ENCODE measurements at regions not wholly inside any gene's neighbourhood (a gene's known extent, or its start where the extent isn't known, plus 50 kb on each side); places are given as distances from the start of the nearest gene placed in this dataset.

DNA sequence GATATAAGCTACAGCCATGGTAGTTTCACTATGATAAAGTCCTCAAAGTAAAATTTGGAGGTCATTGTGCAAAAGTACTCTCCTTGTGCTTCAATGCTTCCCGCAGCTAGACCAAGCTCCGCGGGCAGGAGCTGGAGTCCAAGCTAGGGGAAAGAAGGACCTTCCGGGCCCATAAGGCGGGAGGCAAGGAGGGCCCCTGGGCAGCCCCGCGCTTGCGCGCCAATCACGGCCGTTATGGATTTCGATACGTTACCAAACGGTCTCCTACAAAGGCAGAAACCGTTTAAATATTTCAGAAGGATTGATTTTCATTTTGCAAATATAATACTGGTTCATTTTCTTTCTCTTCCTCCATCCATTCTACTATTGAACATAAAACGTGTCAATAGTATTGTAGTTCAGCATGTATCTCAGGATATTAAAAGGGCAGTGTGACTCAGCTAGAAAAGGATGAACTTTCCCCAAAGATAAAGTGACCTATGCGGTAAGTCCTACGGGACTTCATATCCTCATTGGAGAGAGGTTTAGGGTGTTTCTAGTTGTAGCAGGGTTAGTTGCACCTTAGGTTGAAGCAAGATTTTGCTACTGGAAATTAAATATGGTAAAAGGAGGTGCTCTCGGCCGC is 128.0 kb downstream of the KIF20B start:
- DNase-seq, result no peak

DNA sequence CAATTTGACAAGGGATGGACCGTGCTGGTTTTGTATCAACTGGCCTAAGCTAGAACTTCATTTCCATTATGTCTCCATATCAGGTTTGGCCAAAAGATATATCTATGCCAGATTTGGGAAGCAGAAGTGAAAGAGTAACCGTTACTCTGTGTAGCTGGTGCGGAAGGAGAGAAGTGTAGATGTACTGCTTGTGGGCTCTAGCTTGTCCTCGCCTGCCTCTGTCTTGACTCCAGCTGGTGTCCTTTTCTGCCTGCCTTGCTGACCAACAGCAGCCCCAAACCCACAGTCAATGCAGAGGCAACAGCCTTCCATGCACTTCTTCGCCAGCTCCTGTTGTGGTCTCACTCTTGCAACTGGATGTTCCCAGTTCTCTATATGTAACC is 128.5 kb downstream of the KIF20B start:
- DNase-seq, result no peak

DNA sequence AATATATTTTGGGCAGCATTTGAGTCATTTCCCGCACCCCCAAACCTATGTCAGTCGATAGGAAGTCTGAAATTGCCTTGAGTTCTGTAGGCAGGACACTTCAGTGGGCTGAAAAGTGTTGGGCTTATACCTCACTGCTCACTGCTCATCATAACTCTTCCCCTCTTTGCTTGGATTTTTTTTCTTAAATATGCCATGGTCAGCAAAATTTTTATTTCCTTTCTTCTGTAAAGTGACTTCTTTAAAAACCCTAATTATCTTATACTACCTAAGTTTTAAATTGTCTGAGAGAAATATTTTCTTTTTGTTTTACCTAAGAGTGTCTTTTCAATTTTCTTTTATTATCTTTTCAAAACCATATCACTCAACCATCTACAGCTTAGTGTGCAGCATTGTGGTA is 129.2 kb downstream of the KIF20B start:
- no peak for DNase-seq

DNA sequence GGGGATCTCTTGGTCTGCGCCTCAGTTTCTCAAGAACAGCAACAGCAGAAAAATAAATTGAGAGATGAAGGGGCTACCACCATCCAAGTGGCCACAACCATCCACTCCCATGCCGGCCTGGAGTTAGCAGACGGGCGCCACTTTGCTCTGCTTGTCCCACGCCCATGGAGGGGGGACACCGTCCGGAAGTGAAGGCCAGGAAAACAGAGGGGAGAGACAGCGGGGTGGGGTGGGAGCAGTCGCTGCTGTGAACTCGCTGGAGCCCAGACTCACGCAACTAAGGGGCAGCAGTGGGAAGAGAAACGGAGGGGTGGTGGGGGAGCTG is 135.4 kb downstream of the KIF20B start:
- DNase-seq, result no peak

DNA sequence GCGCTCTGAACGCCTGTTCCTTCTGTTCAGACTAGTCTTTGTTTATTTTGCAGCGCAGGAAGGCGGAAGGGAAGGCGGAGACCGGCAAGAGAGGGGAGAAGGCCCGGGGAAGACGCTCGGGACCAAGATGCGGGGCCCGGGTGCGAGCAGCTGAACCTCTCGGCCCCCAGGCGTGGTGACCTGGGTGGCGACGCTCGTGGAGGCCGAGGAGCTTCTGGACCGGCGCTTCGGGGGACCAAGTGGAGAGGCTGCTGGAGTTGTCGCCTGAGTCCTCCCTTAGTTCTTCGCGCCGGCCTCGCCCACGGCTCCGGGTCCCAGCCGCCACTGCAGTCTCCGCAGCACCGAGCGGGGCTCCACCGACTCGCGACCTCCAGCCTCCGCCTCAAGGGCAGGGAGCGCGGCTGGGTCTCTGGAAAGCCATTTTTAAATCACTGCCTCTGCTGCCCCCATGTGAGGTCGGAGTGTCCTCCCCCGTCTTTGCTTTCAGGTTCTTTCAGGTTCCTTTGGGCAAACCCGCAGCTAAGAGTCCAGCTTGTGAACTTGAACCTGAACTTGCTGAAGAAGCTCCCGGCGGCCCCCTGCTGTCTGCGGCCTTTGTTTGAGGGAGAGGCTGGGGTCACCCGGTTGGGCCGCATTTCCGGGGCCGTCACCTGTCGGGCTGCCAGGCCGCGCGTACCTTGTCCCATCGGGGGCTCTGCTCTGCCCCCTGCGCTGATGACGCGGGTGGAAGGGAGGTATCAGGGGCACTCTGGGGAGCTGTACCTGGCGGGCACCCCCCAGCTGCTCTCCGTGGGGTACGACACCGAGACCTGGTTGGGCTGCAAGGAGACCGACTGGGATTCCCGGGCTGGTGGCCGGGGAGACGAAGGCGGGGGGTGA is 136.0 kb downstream of the KIF20B start:
- DNase-seq, result peak in 3 of 5 donors; percentile 15 to 24 (median 21)

DNA sequence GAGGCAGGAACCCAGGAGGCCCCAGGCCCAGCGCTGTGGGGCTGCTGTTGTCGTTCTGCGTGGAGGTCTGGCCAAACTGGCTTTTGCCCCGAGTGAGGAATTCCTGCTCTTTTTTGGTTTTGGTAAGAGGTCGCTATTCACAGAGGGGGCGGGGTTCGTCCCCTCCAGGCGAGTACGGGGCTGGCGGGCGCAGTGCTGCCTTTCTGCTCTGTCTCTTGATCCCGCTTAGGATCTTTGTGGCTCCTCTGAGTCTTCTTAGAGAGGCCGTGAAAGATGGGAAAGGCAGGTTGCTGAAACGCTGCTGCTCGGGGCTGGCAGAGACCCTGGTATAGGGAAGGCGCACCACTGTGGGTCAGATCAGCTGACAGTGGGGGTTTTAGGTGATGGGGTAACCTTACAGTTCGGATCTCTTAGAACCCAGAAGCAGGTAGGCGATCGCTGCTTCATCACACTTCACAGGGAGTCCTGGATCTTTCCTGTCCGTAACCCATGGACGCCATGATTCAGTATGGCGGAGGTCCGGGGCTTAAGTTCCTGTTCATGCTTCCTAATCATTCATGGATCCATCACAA is 136.7 kb downstream of the KIF20B start:
- DNase-seq, result no peak

DNA sequence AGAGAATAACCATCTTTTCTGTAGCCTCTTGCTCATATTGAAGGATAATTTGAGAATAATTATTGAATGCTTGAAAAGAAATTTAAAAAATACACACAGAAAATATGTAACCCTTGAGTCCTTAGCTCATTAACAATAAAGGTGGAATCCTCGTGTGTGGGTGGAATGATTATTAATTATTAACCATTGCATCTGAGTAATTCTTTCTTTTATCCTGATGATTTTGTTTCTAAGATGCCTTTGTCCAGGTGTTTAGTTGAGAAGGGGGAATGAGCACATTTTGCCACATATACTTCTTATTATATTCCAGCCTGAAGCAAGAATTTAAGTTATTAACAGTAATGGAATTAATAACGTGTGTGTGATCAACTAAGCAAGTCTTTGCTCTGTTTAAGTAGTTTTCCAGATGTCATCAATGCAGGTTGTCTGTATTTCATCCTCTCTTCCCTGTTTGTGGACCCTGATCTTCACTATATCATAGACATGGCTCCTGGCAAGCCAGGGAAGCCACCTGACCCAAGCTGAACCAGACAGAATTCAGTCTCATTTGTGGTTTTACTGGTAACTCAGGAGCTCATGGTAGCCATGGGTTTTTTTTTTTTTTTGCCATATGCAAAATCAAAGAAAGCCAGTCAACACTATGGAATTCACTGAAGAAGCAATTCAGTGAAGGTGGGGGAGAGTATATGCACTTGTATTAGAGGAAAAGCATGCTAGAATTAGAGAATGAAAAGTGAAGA is 144.3 kb downstream of the KIF20B start:
- no peak for DNase-seq

DNA sequence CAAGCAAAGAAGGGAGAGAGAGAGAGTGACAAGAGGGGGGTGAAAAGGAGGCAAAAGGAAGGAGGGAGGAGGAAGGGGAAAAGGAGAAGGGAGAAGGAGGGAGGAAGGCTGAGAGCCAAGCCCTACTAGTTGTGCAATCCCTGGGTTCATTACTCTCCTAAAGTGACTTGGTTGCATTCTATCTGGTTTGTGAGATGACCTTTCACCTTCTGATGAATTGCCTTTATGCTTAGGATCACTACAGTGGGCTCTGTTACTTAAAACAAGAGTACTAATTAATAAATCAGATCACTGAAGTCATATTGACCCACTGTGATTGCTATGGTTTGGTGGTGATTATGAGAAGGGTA is 144.9 kb downstream of the KIF20B start:
- DNase-seq, result no peak

DNA sequence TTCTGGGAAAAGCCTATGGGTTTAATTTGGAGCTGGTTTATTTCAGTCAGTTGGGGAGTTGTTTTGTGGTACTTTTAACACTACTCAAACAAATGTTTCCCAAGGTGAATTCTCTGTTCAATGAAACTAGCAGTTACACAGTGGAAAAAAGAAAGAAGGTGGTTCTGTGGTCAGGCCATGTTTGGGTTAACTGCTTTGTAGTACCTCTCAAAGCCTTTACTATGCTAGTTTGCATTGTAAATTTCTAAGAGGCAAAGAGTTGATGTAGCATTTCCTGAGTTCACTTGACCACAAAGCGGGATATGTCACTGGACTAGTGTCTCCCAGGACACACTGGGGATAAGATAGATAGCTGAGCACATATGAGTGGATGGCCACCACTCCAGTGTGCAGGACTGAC is 145.4 kb downstream of the KIF20B start:
- DNase-seq, result no peak

DNA sequence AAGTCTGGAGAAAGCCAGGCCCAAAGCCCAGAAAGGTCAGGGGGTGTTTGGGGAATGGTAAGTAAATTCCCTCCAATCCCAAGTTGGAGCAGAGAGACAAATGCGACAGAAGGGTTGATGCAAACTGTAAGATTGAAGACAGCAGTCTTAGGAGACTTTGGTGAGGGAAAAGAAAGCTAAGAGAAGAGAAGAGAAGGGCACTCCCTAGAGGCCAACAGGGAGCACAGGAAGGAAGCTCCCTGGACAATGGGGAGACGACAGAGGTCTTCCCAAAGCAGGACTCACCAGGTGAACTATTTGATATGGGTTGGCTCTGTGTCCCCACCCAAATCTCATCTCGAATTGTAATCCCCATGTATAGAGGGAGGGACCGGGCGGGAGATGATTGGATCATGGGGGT is 151.5 kb downstream of the KIF20B start:
- no peak for DNase-seq

DNA sequence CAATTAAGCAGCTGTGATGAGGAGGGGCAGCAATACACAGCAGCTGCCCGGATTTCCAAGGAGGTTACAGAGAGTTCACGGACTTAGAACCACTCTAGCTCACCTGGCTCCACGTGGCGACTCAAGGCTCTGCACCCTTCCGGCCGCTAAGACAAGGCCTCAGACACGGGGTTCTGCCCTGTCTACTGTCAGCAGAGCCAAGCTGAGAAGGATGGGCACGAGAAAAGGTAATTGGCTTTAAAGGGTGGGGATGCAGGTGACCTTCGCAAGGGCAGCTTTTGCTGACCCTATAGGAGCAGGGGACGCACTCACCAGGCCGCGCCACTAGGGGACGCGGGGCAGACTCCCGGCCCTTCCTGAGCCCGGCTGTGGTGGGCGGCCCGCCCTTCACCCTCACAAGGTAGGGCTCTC is 152.4 kb downstream of the KIF20B start:
- DNase-seq, result no peak

DNA sequence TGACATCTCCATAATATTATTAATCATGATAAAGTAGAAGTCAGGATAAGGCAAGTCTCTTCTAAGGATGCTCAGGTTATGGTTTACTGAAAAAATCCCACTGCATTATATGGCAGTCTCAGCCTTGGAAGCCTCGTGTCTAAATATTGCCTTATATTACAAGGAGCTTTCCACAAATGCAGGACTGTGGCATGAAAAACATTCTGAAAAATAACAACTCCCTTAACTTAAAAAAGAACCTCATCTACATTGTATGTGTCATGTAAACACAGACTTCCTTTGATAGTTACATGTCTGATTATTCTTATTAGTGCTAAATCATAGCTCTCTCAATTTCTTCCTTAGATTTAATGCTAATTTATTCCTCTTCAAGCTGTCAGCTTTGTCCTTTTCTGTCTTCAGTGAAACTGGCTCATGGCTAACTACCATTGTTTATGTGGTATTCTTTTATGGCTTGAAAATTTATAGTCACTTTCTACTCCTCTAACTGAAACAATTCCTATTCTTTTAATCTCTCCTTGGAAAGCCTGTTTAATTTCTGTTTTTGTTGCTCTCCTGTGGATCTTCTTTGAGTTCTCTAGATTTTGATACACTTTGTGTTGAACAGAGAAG is 156.1 kb downstream of the KIF20B start:
- DNase-seq, result no peak

DNA sequence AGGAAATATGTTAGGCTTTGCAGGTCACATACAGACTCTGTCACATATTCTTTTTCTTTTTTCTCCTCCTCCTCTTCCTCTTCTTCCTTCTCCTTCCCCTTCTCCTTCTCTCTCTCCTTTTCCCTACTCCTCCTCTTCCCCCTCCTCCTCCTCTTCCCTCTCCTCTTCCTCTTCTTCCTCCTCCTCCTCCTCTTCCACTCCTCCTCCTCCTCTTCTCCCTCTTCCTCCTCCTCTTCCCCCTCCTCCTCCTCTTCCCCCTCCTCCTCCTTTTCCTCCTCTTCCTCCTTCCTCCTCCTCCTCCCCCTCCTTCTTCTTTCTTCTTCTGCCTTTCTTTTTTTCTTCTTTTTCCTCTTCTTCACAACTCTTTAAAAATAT is 159.8 kb downstream of the KIF20B start:
- no peak for DNase-seq

DNA sequence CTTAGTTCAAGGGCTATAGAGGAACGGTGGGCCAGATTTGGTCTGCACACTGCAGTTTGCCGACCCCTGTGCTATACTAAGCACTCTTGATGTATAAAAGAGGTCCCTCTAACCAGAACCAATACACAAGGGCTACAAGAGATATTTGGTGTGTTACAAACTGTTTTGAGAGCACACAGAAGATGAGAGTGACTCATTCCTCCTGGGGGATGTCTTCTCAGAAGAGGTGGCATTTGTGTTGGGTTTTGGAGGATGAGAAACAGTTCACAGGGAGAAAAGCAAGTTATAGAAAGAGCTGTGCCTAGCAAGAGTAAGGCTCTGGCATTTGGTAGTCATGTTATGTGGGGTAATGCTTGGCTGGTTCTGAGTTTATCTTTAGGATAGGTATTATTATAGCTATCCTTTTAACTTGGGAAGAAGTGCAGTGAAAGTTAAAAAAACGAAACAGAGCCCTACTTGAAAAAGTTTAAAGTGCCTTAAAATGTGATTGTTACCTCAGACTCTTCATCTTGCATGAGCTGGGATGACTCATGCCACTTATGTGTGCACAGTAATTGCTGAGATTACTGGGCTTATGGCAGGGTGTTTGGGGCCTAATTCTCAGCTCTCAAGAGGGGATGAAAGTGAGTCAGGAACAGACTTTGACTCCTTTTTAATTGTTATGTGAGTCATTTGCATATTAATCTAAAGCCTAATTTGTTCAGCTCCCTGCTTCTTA is 160.4 kb downstream of the KIF20B start:
- peak in 1 of 5 donors; percentile 60 for DNase-seq

DNA sequence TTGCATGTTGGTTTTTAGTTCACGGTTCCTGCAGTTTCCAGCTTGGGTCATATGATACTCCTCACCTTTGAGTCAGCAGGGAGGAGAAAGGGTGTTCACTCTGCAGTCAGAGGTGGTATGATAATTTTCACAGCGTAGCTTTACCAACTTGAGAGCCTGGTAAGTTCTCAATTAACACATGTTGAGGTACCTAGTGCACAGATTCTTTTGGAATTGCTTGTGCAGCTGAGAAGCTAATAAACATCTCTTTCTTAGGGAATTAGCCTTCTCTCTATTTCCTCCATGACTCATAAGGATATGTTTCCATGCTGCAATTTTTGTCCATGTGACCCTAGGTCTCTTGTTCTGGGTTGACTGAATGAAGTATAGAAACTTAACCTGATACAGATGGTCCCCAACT is 166.6 kb downstream of the KIF20B start:
- DNase-seq, result no peak

DNA sequence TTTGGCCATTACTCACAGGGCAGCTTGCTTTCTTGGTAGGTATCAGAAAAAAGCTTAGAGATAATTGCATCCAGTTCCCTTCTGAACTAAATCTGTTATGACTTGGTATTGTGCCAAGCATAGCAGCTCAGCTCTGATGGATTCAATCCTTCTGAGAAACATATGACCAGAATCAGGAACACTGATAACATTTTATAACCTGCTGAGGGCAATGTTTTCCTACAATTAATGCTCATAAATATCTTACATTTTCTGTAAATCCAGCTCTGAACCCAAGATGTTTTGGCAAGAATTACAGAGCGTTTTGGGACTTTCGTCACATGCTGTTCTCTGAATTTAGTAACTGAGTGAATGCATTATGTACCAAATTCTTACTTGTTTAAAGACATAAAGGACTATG is 167.8 kb downstream of the KIF20B start:
- DNase-seq, result no peak

DNA sequence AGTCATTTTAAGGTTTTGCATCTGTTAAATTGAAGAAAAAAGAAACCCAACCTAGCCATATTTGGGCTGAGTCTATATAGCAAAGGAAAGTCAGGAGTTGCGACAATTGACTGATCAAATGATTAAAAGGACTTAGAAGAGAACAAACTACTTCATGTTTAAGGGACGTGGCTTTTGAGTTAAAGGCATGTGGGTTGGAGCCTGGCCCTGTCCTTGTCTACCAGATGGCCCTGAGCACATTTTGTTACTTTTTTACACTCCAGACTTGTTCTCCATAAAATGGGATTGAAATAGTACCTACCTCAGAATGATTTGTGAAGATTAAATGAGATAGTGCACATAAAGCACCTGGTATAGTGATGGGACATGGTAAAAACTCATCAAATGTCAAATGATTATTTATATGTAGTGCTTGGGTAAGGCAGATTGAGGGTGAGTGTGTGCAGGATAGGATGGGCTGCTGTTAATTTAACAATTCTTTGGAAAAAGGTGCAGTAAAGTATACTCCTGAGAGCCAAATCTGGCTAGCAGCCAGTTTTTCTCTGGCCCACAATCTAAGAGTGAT is 168.3 kb downstream of the KIF20B start:
- DNase-seq, result no peak

DNA sequence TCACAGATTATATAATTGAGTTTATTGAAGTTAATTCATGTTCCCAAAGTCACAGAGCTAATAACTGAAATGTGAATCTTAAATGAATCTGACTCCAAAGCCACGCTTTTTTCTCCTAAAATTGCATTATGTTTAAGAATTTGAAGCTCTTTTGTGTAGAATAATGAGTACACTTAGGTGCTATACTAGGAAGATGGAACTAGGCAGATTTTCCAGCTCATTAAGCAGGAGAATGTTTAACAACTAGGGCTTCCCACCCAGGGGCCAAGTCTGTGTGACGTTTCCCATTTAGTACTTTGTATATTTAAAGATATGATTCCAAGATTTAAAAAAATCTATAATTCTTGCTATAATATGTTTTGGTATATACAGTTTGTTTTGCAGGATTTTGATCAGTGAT is 169.5 kb downstream of the KIF20B start:
- DNase-seq, result no peak

DNA sequence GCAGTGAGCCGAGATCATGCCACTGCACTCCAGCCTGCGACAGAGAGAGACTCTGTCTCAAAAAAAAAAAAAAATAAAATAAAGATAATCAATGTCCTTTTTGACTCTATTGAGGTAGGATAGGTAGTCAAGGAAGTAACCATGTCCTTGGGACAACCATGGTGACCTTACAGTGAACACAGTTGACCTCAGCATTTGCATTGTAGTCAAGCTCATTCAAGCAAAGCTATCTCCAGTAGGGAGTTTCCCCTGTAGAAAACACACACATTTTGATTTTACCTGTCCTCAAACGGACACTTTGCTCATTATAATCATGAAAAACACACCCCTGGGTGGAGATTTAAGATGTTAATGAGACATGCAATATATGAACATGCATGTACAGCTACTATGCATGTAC is 171.7 kb downstream of the KIF20B start:
- no peak for DNase-seq

DNA sequence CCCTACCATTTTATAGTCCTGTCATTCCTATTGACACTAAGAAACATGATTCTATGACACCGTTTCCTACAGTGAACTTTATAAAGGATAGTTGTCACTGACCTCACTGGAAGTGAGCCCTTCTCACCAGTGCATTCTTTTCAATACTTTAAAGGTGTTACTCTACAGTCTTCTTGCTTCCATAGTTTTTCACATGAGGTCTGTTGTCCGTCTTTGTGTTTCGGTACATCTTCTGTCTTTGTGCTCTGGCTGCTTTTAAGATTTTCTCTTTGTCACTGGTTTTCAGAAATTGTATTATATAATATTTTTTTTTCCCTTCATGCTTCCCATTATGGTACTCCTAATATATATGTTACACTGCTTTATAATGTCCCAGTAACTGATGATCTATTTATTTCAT is 174.2 kb downstream of the KIF20B start:
- no peak for DNase-seq

DNA sequence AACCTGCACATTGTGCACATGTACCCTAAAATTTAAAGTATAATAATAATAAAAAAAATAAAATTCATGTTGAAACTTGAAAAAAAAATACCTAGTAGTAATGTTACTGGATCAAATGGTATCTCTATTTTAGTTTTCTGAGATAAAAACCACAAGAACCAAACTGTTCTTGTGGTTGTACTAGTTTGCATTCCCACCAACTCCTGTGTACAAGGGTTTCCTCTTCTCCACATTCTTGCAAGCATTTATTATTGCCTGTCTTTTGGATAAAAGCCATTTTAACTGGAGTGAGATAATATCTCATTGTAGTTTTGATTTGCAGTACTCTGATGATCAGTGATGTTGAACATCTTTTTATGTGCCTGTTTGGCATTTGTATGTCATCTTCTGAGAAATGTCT is 177.7 kb downstream of the KIF20B start:
- no peak for DNase-seq

DNA sequence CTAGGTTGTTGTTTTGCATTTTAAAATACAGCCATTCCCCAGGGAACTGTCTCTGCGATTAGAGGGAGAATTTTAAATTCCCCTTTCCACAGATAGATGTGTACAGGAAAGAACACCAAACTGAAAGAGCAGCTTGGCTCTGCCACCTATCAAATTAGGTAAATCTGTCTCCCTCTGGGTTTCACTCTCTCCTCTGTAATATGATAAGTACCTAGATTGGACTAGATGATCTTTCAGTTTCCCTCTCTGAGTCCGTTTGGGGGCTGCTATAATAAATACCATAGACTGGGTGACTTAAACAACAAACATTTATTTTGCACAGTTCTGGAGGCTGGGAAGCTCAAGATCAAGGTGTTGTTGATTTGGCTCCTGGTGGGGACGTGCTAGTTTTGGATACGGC is 186.0 kb downstream of the KIF20B start:
- DNase-seq, result no peak

All from T-helper 1 cell (primary cell).